GM18858 (cell line): ENCODE measurements at regions not wholly inside any gene's neighbourhood (a gene's known extent, or its start where the extent isn't known, plus 50 kb on each side); places are given as distances from the start of the nearest gene placed in this dataset.

Experiments
- ATAC-seq: cut with Tn5 transposase; IDR thresholded peaks from one replicate; pipeline ENCODE4 v1.9.1; 2021; ENCODE audit not compliant: unreplicated experiment

DNA sequence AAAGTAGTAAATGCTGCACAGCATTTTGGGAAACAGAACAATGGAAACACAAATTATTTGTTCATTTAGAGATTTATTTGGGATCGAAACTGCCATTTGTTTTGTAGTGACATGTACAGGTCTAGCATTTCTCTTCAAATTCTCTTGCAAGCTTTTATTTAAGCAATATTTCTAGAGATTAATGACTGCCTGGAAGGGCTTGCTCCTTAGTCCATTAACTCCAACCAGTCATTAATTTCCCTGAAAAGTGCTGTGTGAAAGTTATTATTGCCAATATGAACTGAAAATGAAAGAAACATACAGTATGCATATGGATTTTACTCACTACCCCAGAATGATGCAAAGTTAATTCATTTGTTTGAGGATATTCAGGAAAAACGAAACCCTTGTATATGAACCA lies 1349.6 kb upstream of the FLRT2 start:
- no peak for ATAC-seq

DNA sequence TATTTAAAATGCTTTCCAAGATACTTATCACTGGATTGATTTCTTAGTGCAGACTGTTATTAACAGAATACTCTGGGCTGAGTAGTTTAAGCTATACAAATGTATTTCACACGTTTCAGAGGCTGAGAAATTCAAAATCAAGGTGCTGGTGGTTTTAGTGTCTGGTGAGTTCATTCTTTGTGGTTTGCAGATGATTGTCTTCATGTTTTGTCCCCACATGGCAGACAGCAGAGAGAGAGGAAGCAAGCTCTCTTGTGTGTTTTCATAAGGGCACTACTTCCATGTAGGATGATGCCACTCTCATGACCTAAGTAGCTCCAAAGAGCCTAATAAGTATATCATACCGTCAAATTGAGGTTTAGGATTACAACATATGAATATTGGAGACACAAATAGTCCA lies 1348.9 kb upstream of the FLRT2 start:
- no peak for ATAC-seq

- ATAC-seq = no peak
These were observed 1334.4 kb upstream of the FLRT2 start for GRCh38 chr14:84195514-84195913.

DNA sequence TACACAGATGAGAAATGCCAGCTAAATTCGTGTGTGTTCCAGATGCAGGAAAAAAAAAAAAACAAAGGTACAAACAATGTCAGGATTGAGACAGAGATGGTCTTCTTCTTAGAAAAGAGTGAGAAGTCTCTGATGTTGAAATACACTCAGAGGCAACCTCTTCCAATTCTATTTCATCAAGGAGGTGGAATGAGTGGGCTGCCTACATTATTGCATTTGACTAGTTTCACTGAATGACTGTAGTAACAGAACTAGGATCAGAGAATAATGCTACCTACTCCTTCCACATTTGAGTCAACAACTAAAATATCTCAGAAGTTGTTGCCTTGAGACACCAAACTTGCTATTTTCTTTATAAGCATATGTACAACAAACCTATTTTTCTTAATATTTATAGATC lies 1332.2 kb upstream of the FLRT2 start:
- ATAC-seq = no peak

GRCh38 chr14:84202486-84202885 lies 1327.5 kb upstream of the FLRT2 start:
- ATAC-seq = no peak

DNA sequence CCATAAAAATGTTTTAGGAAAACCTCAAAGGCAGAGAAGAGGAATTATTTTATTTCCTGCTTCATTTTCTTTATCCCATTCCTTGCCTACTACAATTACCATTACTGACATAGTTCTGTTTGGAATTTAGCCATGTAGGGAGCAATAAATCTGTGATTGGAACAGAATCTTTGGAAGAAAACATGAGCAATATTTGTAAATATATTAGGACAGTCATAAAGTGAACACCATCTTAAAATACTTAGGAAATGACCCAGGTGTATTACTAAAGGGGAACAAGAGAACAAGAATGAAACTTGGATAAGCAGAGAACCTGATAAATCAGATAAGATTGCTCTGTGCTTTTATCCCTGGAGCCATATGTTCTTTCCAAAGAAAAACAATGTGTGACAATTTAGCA lies 1326.0 kb upstream of the FLRT2 start:
- ATAC-seq = no peak

DNA sequence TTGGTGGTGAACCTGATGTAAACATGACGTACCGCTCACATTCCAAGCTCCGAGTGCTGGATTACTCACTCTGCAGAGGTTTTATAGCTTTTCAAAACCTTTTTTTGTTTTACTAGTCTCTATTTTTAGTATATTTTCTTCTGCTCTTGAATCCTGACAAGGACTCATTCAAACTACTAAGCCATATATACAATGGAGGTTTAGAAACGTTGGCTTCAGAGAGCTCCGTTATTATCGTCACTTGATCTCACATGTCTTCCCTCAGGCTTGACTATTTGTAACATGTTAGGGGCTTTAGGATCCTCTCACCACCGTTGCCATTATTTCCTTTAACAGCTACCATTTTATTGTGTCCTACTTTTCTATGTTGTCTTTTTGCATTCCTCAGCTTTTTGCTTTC lies 1321.5 kb upstream of the FLRT2 start:
- ATAC-seq = no peak

DNA sequence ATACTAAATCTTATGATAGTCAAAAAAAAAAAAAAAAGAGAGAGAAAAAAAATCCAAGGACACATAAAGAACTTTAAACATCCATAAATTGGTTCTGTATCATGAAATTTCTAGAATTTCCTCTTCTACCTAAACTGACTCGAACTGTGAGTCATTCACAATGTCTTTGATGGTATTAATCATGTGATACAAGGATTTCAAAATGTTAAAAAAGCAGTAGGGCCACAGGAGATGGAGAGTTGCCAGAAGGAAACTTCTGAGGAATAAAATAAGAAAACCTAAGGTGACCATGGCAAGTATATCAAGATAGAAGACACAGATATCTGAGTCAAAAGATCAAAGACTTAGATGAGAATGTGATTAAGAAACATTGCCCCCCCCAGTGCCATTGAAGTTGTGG lies 1320.9 kb upstream of the FLRT2 start:
- ATAC-seq = no peak

DNA sequence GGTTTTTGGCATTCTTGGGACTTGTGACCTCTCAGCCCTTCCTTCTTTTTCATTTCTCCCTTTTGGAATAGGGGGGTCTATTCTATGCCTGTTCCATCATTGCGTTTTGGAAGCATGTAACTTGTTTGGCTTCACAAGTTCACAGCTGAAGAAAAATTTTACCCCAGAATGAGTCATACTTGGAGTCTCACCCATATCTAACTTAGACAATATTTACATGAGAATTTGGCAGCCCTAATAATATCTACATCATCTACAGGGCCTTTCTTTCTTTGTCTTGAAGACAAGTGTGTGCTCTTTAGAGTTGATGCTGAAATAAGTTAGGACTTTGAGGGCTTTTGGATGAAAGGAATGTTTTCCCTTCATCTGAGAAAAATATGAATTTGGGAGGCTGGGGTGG lies 1312.9 kb upstream of the FLRT2 start:
- ATAC-seq = no peak

- no peak for ATAC-seq
These were observed 1304.7 kb upstream of the FLRT2 start for GRCh38 chr14:84225268-84225667.

DNA sequence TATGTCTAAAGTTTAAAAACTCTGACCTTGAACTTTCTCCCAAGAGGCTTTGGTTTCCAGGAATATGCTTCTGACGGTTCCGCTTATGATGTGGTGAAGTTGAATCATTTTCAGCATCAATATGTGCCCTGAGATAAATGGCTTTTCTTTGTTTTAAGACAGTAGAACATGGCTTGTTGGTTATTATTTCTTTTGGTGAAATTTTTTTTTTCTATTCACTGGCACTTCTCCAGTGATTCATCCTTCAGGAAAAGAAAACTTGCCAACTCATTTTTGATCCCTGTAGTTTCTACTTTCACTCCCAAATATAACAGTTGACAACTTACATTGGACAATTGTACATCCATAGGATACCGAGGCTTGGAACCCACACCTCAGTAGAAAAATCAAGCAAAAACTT lies 1301.2 kb upstream of the FLRT2 start:
- ATAC-seq = no peak

- no peak for ATAC-seq
These were observed 1295.7 kb upstream of the FLRT2 start for GRCh38 chr14:84234281-84234680.

DNA sequence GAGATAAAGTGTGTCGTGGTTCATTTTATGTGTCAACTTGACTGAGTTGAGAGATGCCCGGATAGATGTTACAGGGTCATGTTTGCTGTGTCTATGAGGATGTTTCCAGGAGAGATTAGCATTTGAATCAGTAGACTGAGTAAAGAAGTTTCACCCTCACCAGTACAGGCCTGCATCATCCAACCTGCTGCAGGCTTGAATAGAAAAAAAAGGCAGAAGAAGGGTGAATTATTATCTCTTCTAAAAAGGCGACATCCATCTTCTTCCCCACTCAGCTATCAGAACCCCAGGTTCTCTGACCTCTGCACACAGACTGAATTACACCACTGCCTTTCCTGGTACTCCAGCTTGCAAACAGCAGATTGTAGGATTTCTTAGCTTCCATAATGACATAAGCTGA lies 1293.7 kb upstream of the FLRT2 start:
- ATAC-seq = no peak

- no peak for ATAC-seq
These were observed 1292.1 kb upstream of the FLRT2 start for GRCh38 chr14:84237881-84238280.

DNA sequence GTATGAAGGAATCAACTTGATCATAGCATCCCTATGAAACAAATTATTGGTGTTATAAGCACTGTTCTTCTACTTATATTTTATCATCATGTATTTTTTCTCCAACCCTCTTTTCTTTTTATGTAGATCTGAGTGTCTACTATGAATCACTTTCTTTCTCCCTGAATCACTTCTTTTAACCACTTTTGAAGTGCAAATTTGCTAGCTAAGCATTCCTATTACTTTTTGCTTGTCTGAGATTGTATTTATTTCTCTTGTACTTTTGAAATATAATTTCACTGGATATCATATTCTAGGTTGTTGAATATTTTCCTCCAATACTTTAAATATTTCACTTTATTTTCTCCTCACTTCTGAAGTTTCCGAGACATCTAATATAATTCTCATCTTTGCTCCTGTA lies 1282.3 kb upstream of the FLRT2 start:
- no peak for ATAC-seq

DNA sequence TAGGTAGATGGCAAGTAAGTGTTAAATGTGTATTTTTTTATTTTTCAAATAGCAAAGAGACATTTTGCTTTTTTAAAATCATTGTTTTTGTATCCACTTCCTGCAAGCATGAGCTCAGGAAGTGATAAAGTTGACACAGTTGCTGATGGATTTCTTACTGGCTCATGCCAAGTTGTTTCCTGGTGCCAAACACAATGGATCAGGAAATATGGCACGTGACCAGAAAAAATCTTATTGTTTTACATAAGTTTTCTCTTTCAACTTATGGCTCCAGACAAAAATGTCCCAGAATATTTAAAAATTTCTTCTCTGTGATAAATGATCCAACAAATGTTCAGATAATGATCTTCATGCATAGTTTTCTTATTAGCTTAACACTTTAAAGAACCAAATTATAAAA lies 1279.1 kb upstream of the FLRT2 start:
- no peak for ATAC-seq

GRCh38 chr14:84251411-84252115 lies 1278.4 kb upstream of the FLRT2 start:
- no peak for ATAC-seq

GRCh38 chr14:84252706-84253105 lies 1277.2 kb upstream of the FLRT2 start:
- no peak for ATAC-seq

- ATAC-seq = no peak
These were observed 1276.6 kb upstream of the FLRT2 start for GRCh38 chr14:84253326-84253725.

DNA sequence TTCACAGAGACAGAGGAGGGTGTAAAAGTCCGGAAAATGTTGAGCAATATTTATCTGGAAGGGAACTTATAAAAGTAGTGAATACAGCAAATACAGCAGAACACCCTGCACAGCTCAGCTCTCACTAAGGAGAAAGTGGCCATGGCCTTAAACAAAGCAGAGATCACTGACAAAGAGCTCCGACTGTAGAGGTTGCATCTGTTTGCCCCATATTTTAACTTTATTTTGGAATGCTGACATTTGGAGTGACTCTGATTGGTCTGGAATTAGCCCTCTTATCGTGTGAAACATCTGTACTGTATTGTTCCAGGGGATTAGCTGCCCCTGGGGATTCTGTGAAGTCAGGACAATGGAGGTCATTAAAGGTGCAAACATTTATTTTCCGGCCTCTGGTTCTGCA lies 1275.7 kb upstream of the FLRT2 start:
- no peak for ATAC-seq

DNA sequence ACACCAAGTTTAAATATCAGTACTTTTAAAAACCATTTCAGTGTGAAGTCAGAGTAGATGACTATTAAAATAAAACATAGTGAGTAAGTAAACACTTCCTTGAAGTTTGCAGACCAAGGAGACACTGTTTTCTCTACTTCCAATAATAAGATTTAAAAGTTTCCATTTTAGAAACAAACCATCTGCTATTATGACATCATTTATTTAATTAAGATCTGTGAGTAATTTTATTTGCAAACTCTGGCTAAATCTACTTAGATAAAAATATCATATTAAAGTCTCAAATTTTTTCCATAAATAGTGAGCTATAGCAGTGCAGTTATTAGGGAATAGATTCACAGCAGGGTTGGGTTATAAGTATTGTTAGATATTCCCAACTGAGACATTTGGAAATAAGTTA lies 1267.0 kb upstream of the FLRT2 start:
- no peak for ATAC-seq

DNA sequence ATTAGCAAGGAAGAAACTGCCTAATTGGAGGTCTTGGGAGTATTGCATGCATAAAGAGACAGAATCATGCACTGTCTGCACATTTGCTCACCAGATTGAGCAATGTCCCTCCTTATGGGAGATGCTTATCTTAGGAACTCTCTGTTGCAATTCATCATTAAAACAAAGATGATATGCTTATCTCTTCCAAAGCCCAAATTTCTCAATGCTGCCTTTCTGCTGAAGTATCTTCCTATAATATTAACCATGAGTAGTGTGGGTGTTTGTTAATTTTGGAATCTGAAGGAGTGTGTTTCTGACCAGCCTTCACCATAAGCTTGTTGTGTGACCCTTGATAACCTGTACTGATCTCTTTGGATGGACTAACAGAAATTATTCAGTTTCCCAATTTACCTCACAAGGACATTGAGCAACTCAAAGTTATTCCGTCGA lies 1257.6 kb upstream of the FLRT2 start:
- no peak for ATAC-seq

DNA sequence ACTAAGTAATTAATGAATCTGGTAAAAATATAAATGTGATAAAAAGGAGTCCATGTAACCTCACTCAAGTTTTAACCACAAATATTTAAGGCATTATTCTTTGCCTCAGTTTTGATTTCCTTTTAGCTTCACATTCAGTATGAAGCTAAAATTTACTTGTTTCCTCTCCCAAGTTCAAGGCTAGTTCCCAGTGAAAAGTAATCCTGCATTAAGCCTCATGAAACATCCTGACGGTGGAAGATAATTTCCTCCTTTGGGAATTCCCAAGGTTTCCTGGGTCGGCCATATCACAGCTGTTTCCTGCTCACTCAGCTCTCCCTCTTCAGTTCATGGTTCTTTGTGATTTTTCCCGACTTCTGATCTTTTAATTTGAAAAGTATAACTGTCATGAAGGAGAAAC lies 1256.8 kb upstream of the FLRT2 start:
- no peak for ATAC-seq
